ENCODE measurements at regions not wholly inside any gene's neighbourhood (a gene's known extent, or its start where the extent isn't known, plus 50 kb on each side); places are given as distances from the start of the nearest gene placed in this dataset.

GRCh38 chr4:138297743-138298405 is 55.7 kb upstream of the SLC7A11 start:
- TF ChIP-seq SIN3A (IDR thresholded peaks at IDR 0.05; ENCODE audit: borderline replicate concordance, insufficient read depth, low read length) (no peak), POLR2AphosphoS5 (IDR thresholded peaks at IDR 0.05; ENCODE audit: low read depth, low read length) (no peak), FOXP2 (optimal IDR thresholded peaks at IDR 0.05; ENCODE audit: borderline replicate concordance, extremely low read depth, extremely low read length, insufficient read depth) (no peak), TAF1 (IDR thresholded peaks at IDR 0.05; ENCODE audit: borderline replicate concordance, insufficient read depth, low read length) (no peak), REST (IDR thresholded peaks at IDR 0.05; ENCODE audit: insufficient read depth in 1 of 2, low read depth in 2 of 2, low read length in 2 of 2) (no peak)

GRCh38 chr4:138292321-138292720 is 50.2 kb upstream of the SLC7A11 start:
- TF ChIP-seq FOXP2 (optimal IDR thresholded peaks at IDR 0.05; ENCODE audit: borderline replicate concordance, extremely low read depth, extremely low read length, insufficient read depth) (no peak), TAF1 (IDR thresholded peaks at IDR 0.05; ENCODE audit: borderline replicate concordance, insufficient read depth, low read length) (no peak), POLR2AphosphoS5 (IDR thresholded peaks at IDR 0.05; ENCODE audit: low read depth, low read length) (no peak), REST (IDR thresholded peaks at IDR 0.05; ENCODE audit: insufficient read depth in 1 of 2, low read depth in 2 of 2, low read length in 2 of 2) (no peak), SIN3A (IDR thresholded peaks at IDR 0.05; ENCODE audit: borderline replicate concordance, insufficient read depth, low read length) (no peak)

Data from PFSK-1 (cell line).